HG03097 (cell line): ENCODE measurements at regions not wholly inside any gene's neighbourhood (a gene's known extent, or its start where the extent isn't known, plus 50 kb on each side); places are given as distances from the start of the nearest gene placed in this dataset.

Experiments
- ATAC-seq: cut with Tn5 transposase; IDR thresholded peaks from one replicate; pipeline ENCODE4 v1.9.1; 2021; ENCODE audit not compliant: unreplicated experiment, low FRiP score

DNA sequence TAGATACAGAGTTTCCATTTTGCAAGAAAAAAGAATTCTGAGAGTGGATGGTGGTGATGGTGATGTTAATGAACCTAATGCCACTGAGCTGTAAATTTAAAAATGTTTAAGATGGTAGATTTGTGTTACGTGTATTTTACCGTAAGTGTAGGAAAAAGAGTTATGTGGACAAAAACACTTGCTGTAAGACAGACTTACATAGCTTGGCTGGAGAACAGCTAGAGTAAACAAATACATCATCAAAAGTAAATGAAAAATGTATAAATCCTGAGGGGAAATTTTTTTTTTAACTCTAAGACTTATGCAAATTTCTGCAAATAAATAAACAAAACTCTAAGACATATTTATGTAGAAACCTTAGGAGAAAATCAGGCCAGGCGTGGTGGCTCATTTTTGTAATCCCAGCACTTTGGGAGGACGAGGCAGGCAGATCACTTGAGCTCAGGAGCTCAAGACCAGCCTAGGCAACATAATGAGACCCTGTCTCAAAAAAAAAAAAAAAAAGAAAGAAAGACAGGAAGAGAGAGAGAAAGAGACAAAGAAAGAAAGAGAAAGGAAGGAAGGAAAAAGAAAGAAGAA, 66.2 kb upstream of the CDK13 start:
- no peak for ATAC-seq

DNA sequence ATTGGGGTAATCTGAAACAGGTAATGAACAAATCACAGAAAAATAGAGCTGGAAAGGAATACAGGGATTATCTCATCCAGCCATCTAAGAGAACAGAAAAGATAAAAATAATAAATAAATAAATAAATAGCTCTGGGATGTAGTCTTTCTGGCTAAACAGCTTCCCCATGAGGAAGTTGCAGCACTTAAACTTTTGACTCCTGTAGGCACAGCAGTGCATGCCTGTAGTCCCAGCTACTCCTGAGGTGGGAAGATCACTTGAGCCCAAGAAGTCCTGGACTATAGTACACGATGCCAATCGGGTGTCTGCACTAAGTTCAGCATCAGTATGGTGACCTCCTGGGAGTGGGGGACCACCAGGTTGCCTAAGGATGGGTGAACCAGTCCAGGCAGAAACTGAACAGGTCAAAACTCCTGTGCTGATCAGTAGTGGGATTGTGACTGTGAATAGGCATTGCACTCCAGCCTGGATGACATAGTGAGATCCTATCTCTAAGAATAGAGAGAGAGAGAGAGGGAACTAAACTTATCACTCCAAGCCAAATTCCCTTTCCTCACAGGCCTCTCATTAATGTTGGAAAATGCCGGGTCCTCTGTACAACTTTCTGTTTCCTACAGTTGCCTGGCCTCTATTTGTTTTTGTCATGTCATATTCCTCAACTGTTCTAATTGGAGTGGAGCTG, 61.7 kb upstream of the CDK13 start:
- no peak for ATAC-seq

DNA sequence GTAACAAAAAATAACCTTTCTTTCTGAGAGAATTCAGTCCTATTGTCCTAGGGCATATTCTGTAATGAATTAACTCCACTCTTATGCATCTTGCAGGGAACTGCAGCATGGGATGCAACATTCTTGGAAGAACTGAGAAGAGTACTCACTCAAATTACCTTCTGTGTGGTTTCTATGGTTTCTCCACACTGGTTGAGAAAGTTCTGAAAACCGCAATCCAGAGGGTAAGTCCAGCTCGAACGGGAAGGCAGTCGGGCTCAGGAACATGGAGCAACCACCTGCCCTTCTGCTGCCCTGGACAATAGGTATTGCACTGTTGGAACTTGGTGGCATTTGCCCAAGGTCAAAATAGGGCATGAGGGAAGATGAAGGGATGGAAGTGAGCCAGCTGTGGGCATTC, 59.6 kb upstream of the CDK13 start:
- no peak for ATAC-seq

- ATAC-seq: no peak
Observed at GRCh38 chr7:39891894-39892293, 58.2 kb upstream of the CDK13 start.

GRCh38 chr7:39892361-39892760, 57.7 kb upstream of the CDK13 start:
- no peak for ATAC-seq

DNA sequence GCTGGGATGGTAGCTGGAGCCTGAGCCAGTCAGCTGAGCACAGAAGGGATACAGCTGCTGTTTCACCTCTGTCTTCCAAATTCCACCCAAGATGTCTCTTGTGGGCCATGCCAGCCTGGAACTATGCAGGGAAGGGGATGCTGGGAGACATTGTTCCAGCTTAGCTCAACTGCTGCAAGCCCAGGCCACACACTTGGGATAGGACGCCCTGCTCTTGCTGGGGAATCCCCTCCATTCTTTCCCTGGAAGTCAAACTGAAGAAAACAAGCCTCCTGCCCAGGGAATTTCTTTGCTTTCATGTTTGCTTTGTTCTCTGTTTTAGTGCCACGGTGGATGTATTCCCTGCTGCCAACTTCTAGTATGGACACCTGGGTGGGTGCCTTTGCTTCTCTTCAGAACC, 55.2 kb upstream of the CDK13 start:
- no peak for ATAC-seq

DNA sequence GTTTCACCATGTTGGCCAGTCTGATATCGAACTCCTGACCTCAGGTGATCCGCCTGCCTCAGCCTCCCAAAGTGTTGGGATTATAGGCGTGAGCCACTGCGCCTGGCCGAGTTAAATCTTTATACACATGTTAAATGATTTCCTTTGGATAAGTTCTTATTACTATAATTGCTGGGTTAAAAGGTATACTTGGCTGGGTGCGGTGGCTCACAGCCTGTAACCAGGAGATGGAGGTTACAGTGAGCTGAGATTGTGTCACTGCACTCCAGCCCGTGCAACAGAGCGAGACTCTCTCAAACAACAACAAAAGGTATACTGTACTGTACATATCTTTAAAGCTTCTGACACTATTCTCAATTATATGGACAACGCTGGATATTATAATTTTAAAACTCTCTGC, 53.2 kb upstream of the CDK13 start:
- no peak for ATAC-seq

DNA sequence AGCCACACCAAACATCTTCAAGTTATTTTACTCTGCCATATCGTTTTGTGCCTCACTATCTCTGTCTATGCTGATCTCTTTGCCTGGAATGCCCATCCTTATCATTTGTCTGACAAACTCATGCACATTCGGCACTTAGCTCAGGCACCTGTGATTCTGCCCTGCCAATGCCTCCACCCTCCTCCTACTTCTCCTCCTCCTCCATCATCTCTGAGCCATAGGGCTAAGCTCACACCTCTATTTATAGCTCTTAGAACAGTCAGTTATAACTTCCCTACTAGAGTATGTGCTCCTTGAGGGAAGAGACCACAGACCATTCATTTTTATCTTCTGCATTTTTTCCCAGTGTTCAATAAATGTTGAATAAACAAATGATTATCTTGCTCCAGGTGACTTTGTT, 51.2 kb upstream of the CDK13 start:
- ATAC-seq: no peak
